Omental fat pad (tissue), 3 donors: ENCODE measurements at regions not wholly inside any gene's neighbourhood (a gene's known extent, or its start where the extent isn't known, plus 50 kb on each side); places are given as distances from the start of the nearest gene placed in this dataset.

Source experiments
- ATAC-seq: fragments of 150-250 bp; one replicate; pipeline ENCODE4 v1.9.1; 2016; ENCODE audit warnings: mild to moderate bottlenecking, moderate library complexity; ENCODE audit not compliant: low FRiP score
- DNase-seq: peaks from one replicate; pipeline ENCODE4 v3.0.0-alpha.2; 2019; ENCODE audit warnings: low spot score
- TF ChIP-seq, protein P1 (sequence below), 3 donors: fragments of 450-650 bp; IDR thresholded peaks; one replicate each; pipeline ENCODE4 v1.5.1; 2016 to 2017; ENCODE audit warnings: antibody characterized with exemption in 3 of 3, mild to moderate bottlenecking in 3 of 3, moderate library complexity in 2 of 3

- DNase-seq (no peak), ATAC-seq (no peak)
- TF ChIP-seq, protein P1, sequence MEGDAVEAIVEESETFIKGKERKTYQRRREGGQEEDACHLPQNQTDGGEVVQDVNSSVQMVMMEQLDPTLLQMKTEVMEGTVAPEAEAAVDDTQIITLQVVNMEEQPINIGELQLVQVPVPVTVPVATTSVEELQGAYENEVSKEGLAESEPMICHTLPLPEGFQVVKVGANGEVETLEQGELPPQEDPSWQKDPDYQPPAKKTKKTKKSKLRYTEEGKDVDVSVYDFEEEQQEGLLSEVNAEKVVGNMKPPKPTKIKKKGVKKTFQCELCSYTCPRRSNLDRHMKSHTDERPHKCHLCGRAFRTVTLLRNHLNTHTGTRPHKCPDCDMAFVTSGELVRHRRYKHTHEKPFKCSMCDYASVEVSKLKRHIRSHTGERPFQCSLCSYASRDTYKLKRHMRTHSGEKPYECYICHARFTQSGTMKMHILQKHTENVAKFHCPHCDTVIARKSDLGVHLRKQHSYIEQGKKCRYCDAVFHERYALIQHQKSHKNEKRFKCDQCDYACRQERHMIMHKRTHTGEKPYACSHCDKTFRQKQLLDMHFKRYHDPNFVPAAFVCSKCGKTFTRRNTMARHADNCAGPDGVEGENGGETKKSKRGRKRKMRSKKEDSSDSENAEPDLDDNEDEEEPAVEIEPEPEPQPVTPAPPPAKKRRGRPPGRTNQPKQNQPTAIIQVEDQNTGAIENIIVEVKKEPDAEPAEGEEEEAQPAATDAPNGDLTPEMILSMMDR (IDR thresholded peaks at IDR 0.05), result no peak
Measured at GRCh38 chr10:28878236-28878970, 201.1 kb downstream of the BAMBI start.

DNA sequence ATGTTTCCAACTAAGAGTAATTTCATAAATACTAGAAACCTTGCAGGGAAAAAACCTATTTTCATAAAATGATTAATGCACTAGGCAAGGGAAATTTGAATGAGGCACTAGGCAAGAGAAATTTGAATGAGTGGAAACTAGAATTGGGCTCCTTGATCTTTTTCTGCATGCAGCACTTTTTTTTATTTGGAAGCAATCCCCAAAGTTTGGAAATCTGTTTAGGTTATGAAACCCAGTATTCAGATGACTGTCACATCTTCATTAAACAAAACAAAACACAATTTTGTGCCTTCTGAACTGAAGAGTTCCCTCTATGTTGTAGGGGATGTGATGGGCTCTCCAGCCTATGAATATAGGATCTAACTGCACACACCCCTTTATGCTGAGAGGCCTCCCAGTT lies 201.9 kb downstream of the BAMBI start:
- ATAC-seq, result no peak
- no peak for DNase-seq
- TF ChIP-seq, protein P1 (IDR thresholded peaks at IDR 0.05), result no peak

GRCh38 chr10:28879875-28880682 lies 202.8 kb downstream of the BAMBI start:
- DNase-seq, result no peak
- TF ChIP-seq, protein P1 (IDR thresholded peaks at IDR 0.05), result no peak
- no peak for ATAC-seq

DNA sequence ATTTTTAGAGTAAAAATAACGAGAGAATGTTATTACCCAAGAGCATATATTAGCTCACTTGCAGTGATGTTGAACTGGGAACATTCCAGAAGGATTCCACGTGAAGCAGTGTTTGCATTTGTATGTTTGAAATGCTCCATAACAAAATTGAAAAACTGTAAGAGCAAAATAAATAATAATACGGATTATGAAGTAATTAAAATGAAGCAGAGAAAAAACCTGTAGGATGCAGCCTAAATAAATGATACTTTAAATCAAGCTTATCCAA lies 203.3 kb downstream of the BAMBI start:
- TF ChIP-seq, protein P1 (IDR thresholded peaks at IDR 0.05), result no peak
- ATAC-seq, result no peak
- no peak for DNase-seq

DNA sequence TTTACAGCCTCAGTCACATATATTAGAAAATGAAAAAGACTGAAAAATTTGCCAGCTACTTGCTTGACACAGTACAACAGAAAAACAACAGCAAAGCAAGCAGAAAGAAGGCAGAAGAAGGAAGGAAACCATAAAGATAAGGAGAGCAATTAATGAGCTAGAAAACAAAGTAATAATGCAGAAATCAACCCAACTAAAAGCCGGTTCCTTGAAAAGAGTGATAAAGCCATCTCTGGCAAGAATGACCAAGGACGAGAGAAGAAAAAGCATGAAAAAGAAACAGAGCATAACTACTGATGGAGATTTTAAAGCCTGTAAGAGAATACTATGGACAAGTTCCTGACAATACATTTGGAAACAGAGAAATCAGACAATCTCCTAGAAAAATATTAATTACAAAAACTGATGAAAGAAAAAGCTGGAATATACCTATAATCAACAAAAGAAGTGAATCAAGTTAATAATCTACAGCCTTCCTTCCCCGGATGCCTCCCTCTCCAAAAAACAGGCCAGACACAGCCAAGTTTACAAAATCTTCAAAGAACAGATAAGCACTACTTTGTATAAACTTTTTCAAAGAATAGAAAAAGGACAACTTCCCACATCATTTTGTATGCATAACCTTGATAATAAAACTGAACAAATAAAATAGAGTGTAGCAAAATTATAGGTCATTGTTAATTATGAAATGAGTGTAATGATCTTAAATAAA lies 204.0 kb downstream of the BAMBI start:
- no peak for DNase-seq
- TF ChIP-seq, protein P1 (IDR thresholded peaks at IDR 0.05), result no peak
- ATAC-seq, result no peak

GRCh38 chr10:28883741-28884423 lies 206.6 kb downstream of the BAMBI start:
- TF ChIP-seq, protein P1 (IDR thresholded peaks at IDR 0.05), result no peak
- DNase-seq, result no peak
- no peak for ATAC-seq
